ENCODE measurements at regions not wholly inside any gene's neighbourhood (a gene's known extent, or its start where the extent isn't known, plus 50 kb on each side); places are given as distances from the start of the nearest gene placed in this dataset.

DNA sequence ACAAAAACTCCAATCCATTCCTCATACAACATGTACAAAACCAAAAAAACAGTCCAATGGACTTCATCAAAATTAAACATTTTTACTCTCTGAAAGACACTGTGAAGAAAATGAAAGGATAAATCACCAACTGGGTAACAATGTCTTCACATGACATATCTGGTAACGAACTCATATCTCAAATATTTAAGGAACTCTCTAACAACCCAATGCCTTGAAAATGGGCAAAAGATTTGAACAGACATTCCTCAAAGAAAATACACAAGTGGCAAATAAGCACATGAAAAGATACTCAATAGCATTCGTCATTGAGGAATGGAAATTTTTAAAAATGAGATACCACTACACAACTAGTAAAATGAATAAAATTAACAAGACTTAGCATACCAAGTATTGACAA lies 198.7 kb upstream of the RASSF8 start:
- no peaks in the 10 kb centered on the region for H3K27me3 ChIP-seq (ENCODE audit: control insufficient read depth in 1 of 2, insufficient read depth in 2 of 2, low read length in 2 of 2)
- H3K36me3 ChIP-seq (ENCODE audit: insufficient read depth, low read length) = no peaks in the 10 kb centered on the region
- H3K4me1 ChIP-seq (ENCODE audit: insufficient read depth, low read length) = no peaks in the 10 kb centered on the region

DNA sequence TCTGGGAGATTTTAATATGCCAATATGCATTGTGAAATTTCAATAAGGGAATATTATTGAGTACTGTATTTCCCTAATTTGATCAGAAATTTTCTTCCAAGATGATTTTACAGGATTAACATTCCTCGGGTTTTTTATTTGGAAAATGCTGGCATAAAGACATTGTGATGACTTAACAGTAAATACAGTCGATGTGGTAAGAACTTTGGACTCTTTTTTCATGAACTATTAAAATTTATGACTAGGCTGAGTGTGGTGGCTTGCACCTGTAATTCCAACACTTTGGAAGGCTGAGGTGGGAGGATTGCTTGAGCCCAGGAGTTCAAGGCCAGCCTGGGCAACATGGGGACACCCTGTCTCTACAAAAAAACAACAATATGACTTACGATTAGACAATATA lies 197.1 kb upstream of the RASSF8 start:
- Histone ChIP-seq H3K27me3 (ENCODE audit: control insufficient read depth in 1 of 2, insufficient read depth in 2 of 2, low read length in 2 of 2) (no peaks in the 10 kb centered on the region), H3K27ac (ENCODE audit: low read depth, low read length) (no peak overlapping the region), H3K9ac (ENCODE audit: low read length) (no peak overlapping the region), H3K9me3 (ENCODE audit: low read length) (no peaks in the 10 kb centered on the region), H3K4me1 (ENCODE audit: insufficient read depth, low read length) (no peaks in the 10 kb centered on the region), H3K36me3 (ENCODE audit: insufficient read depth, low read length) (no peaks in the 10 kb centered on the region), H3K4me3 (ENCODE audit: low read depth in 1 of 2, low read length in 2 of 2) (no peak overlapping the region)

More for the DNA sequence above, 198.7 kb upstream of the RASSF8 start:
- H3K9ac ChIP-seq (ENCODE audit: low read length) = no peak overlapping the region
- no peak overlapping the region for H3K4me3 ChIP-seq (ENCODE audit: low read depth in 1 of 2, low read length in 2 of 2)
- H3K27ac ChIP-seq (ENCODE audit: low read depth, low read length) = no peak overlapping the region
- H3K9me3 ChIP-seq (ENCODE audit: low read length) = no peaks in the 10 kb centered on the region

DNA sequence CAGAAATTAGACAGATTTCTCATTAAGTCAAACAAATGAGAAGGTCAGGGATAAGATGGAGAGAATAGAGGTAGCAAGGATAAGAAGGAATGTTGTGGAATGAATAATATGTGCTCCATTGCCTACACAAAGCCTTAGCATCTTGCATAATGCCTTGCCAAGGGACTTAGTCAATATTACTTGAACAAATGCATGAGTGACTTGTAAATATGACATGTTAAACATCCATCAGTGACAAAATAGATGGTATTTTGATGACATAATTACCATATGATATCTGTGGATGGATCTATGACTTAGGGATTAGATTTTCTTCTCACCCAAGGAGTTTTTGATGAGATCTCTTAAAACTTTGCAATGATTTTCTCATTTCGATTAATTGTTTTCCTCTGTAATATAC lies 194.1 kb upstream of the RASSF8 start:
- no peak overlapping the region for H3K4me3 ChIP-seq (ENCODE audit: low read depth in 1 of 2, low read length in 2 of 2)
- no peaks in the 10 kb centered on the region for H3K36me3 ChIP-seq (ENCODE audit: insufficient read depth, low read length)
- H3K27ac ChIP-seq (ENCODE audit: low read depth, low read length) = no peak overlapping the region
- H3K9me3 ChIP-seq (ENCODE audit: low read length) = no peaks in the 10 kb centered on the region
- H3K4me1 ChIP-seq (ENCODE audit: insufficient read depth, low read length) = no peaks in the 10 kb centered on the region
- H3K27me3 ChIP-seq (ENCODE audit: control insufficient read depth in 1 of 2, insufficient read depth in 2 of 2, low read length in 2 of 2) = no peaks in the 10 kb centered on the region
- no peak overlapping the region for H3K9ac ChIP-seq (ENCODE audit: low read length)

DNA sequence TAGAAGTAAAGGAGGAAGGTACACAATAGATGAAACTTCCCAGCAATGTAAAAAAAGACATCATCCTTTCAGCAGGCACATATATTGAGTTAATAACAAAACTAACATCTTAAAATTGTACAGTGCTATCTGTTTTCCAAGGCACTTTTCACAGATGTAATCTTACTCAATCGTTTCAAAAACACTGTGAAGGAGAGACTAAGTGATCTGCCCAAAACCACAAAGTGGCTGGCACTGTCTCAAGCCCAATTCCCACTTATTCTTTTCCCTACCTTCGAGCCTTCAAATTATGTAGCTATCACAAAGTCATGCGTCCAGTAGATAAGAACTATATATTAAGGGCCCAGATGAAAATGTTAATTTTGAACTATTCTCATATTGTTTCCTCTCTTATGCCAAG lies 193.6 kb upstream of the RASSF8 start:
- Histone ChIP-seq H3K4me1 (ENCODE audit: insufficient read depth, low read length) (no peaks in the 10 kb centered on the region), H3K9ac (ENCODE audit: low read length) (no peak overlapping the region), H3K27ac (ENCODE audit: low read depth, low read length) (no peak overlapping the region), H3K27me3 (ENCODE audit: control insufficient read depth in 1 of 2, insufficient read depth in 2 of 2, low read length in 2 of 2) (no peaks in the 10 kb centered on the region), H3K9me3 (ENCODE audit: low read length) (no peaks in the 10 kb centered on the region), H3K36me3 (ENCODE audit: insufficient read depth, low read length) (no peaks in the 10 kb centered on the region), H3K4me3 (ENCODE audit: low read depth in 1 of 2, low read length in 2 of 2) (no peak overlapping the region)

DNA sequence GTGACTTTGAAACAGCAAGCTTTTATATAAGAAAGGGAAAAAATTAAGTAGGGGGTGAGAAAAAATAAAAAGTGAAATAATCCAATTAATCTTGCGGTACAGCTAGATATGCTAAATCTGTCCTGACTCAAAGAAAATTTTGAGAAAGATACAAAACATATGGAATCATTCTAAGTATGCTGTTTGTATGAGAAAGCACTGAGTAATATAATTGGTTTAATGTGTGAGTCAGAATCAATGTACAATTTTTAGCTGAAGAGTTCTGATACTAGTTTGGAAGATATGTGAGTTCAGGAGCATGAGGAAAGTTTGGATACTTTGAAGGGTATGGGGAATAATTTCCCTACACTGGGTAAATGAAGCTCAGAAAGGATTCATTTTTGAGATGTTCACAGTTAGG lies 190.9 kb upstream of the RASSF8 start:
- Histone ChIP-seq H3K36me3 (ENCODE audit: insufficient read depth, low read length) (no peaks in the 10 kb centered on the region), H3K4me3 (ENCODE audit: low read depth in 1 of 2, low read length in 2 of 2) (no peak overlapping the region), H3K27ac (ENCODE audit: low read depth, low read length) (no peak overlapping the region), H3K9me3 (ENCODE audit: low read length) (no peaks in the 10 kb centered on the region), H3K9ac (ENCODE audit: low read length) (no peak overlapping the region), H3K27me3 (ENCODE audit: control insufficient read depth in 1 of 2, insufficient read depth in 2 of 2, low read length in 2 of 2) (no peaks in the 10 kb centered on the region), H3K4me1 (ENCODE audit: insufficient read depth, low read length) (no peaks in the 10 kb centered on the region)

DNA sequence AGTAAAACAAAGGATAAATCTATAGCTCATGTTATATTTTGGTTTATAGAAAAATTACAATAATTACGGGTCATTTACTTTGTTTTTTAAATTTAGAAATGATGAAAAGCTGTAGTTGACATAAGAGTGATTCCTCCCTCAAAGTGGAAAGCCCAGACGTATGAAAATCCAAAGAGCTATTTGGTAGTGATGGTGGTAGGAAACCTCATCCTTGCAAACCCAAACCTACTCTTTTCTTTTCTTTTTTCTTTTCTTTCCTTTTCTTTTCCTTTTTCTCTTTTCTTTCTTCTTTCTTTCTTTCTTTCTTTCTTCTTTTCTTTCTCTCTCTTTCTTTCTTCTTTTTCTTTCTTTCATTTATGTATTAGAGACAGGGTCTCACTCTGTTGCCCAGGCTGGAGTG lies 190.3 kb upstream of the RASSF8 start:
- Histone ChIP-seq H3K4me3 (ENCODE audit: low read depth in 1 of 2, low read length in 2 of 2) (no peak overlapping the region), H3K9ac (ENCODE audit: low read length) (no peak overlapping the region), H3K9me3 (ENCODE audit: low read length) (no peaks in the 10 kb centered on the region), H3K36me3 (ENCODE audit: insufficient read depth, low read length) (no peaks in the 10 kb centered on the region), H3K4me1 (ENCODE audit: insufficient read depth, low read length) (no peaks in the 10 kb centered on the region), H3K27ac (ENCODE audit: low read depth, low read length) (no peak overlapping the region), H3K27me3 (ENCODE audit: control insufficient read depth in 1 of 2, insufficient read depth in 2 of 2, low read length in 2 of 2) (no peaks in the 10 kb centered on the region)

DNA sequence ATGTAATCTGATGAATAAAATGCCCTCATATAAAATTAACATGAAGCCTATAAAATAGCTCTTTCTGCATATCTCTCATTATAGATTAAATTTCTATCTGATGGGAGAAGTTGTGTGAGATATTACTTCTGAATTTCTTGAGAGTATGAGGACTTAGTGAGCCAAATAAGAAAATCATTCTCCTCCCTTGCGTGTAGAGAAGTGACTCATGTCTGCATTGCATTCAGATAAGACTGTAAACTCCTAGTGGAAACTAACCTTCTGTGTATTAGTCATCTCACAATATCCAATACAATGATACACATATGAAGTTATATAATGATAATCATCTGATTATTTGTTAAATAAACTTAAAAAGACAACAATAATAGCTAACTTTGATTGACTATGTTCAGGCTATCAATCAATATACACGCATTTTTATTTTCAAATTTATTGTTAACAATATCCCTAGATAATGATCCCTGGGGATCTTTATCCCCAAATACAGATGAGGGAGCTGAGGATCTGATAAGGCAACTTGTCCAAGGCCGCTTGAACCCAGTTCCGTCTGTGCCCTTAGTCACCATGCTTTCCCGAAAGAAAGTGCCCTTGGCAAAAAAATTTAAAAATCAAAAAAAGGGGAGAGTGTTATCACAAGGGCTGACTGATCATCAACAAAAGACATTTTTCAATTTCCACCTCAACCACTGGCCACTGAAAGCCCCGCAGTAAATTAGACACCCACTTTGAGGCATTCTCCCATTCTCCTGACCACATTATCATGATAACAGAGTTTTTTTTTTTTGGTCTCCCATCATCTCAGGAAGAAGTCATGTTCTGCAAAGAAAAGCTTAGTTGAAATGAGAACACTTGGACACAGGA lies 189.2 kb upstream of the RASSF8 start:
- H3K9me3 ChIP-seq (ENCODE audit: low read length) = no peaks in the 10 kb centered on the region
- H3K4me1 ChIP-seq (ENCODE audit: insufficient read depth, low read length) = no peaks in the 10 kb centered on the region
- no peak overlapping the region for H3K27ac ChIP-seq (ENCODE audit: low read depth, low read length)
- H3K36me3 ChIP-seq (ENCODE audit: insufficient read depth, low read length) = no peaks in the 10 kb centered on the region
- H3K27me3 ChIP-seq (ENCODE audit: control insufficient read depth in 1 of 2, insufficient read depth in 2 of 2, low read length in 2 of 2) = no peaks in the 10 kb centered on the region
- H3K4me3 ChIP-seq (ENCODE audit: low read depth in 1 of 2, low read length in 2 of 2) = no peak overlapping the region
- no peak overlapping the region for H3K9ac ChIP-seq (ENCODE audit: low read length)

DNA sequence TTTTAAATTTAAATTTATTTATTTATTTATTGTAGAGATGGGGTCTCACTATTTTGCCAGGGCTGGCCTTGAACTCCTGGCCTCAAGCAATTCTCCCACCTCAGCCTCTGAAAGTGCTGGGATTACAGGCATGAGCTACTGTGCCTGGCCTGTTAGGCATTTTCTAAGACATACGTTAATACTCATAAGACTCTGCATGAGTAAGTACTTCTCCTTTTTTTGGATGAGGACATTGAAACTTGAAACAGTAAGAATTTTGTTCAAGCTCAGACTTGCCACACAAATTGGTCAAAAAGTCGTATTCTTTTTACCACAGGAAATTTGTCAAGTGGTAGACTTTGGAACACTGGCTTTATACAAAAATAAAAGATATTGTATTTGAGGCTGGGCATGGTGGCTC lies 187.4 kb upstream of the RASSF8 start:
- Histone ChIP-seq H3K36me3 (ENCODE audit: insufficient read depth, low read length) (no peaks in the 10 kb centered on the region), H3K4me1 (ENCODE audit: insufficient read depth, low read length) (no peaks in the 10 kb centered on the region), H3K9ac (ENCODE audit: low read length) (no peak overlapping the region), H3K27ac (ENCODE audit: low read depth, low read length) (no peak overlapping the region), H3K9me3 (ENCODE audit: low read length) (no peaks in the 10 kb centered on the region), H3K27me3 (ENCODE audit: control insufficient read depth in 1 of 2, insufficient read depth in 2 of 2, low read length in 2 of 2) (no peaks in the 10 kb centered on the region), H3K4me3 (ENCODE audit: low read depth in 1 of 2, low read length in 2 of 2) (no peak overlapping the region)

DNA sequence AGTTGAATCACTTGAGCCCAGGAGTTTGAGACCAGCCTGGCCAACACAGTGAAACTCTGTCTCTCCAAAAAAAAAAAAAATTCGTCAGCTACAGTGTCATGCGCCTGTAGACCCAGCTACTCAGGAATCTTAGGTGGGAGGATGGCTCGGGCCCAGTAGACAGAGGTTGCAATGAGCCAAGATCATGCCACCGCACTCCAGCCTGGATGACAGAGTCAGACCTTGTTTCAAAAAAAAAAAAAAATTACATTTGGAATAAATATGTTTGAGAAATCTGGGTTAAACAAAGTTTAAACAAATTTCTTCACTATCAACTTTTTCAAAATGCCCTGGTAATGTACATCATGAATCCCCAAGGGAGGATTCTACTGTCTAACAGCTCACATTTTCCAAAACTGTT lies 187.0 kb upstream of the RASSF8 start:
- Histone ChIP-seq H3K9me3 (ENCODE audit: low read length) (no peaks in the 10 kb centered on the region), H3K27me3 (ENCODE audit: control insufficient read depth in 1 of 2, insufficient read depth in 2 of 2, low read length in 2 of 2) (no peaks in the 10 kb centered on the region), H3K4me1 (ENCODE audit: insufficient read depth, low read length) (no peaks in the 10 kb centered on the region), H3K9ac (ENCODE audit: low read length) (no peak overlapping the region), H3K27ac (ENCODE audit: low read depth, low read length) (no peak overlapping the region), H3K4me3 (ENCODE audit: low read depth in 1 of 2, low read length in 2 of 2) (no peak overlapping the region), H3K36me3 (ENCODE audit: insufficient read depth, low read length) (no peaks in the 10 kb centered on the region)

DNA sequence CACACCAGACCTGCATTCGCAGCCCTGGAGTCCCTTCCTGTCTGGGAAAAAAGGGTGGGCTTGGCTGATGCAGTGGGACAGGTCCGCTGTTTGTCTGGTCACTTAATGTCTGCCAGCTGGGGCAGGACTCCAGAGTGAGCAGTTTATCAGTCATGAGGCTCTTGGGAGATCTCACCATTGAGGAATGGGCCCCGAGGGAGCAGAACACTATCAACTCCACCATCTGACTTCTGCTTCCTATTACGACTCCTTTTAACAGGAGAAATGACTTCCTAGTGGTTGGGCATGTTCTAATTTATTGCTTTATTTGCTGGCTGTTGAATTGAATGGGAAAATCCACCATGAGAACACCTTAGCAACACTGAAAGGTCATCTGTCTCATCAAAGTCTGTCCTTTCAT lies 182.5 kb upstream of the RASSF8 start:
- Histone ChIP-seq H3K36me3 (ENCODE audit: insufficient read depth, low read length) (no peaks in the 10 kb centered on the region), H3K9ac (ENCODE audit: low read length) (no peak overlapping the region), H3K9me3 (ENCODE audit: low read length) (no peaks in the 10 kb centered on the region), H3K27me3 (ENCODE audit: control insufficient read depth in 1 of 2, insufficient read depth in 2 of 2, low read length in 2 of 2) (no peaks in the 10 kb centered on the region), H3K27ac (ENCODE audit: low read depth, low read length) (no peak overlapping the region), H3K4me1 (ENCODE audit: insufficient read depth, low read length) (no peaks in the 10 kb centered on the region), H3K4me3 (ENCODE audit: low read depth in 1 of 2, low read length in 2 of 2) (no peak overlapping the region)

DNA sequence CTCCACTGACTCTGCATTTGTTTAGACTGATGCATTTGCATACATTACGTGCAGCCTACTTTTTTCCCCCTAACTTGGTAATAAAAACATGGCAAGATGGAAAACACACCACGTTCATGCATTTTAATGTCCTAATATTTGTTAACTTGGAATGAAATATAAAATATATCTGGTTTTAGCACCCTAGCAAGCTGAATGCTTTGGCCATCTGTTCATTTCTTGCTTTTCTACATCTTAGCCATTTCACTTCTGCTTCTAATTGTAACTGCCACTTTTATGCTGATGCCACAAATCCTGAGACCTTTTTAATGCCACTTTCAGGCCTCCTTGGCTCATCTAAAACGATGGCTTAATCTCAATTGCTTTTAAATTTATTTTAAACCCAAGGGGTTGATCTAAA lies 177.7 kb upstream of the RASSF8 start:
- Histone ChIP-seq H3K9me3 (ENCODE audit: low read length) (no peaks in the 10 kb centered on the region), H3K4me3 (ENCODE audit: low read depth in 1 of 2, low read length in 2 of 2) (no peak overlapping the region), H3K36me3 (ENCODE audit: insufficient read depth, low read length) (no peaks in the 10 kb centered on the region), H3K4me1 (ENCODE audit: insufficient read depth, low read length) (no peaks in the 10 kb centered on the region), H3K27ac (ENCODE audit: low read depth, low read length) (no peak overlapping the region), H3K9ac (ENCODE audit: low read length) (no peak overlapping the region), H3K27me3 (ENCODE audit: control insufficient read depth in 1 of 2, insufficient read depth in 2 of 2, low read length in 2 of 2) (no peaks in the 10 kb centered on the region)

DNA sequence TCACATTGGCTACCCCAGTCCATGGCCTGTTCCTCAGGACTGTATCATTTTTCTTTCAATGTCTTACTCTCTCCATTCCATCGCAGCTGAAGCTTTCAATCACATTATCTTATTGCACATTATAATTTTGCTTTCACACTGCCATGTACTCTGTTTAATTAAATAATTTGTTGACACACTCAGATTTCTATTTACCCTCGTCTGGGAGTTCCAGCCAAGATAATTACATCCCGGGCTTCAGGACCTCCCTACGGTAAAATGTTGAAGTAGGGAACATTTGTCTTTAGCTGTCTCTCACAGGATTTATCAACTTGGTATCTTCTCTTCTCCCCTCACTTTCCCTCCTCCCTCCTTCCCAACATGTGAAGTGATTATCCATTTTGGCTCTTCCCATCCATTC lies 177.2 kb upstream of the RASSF8 start:
- no peaks in the 10 kb centered on the region for H3K36me3 ChIP-seq (ENCODE audit: insufficient read depth, low read length)
- no peak overlapping the region for H3K27ac ChIP-seq (ENCODE audit: low read depth, low read length)
- no peak overlapping the region for H3K9ac ChIP-seq (ENCODE audit: low read length)
- H3K4me1 ChIP-seq (ENCODE audit: insufficient read depth, low read length) = no peaks in the 10 kb centered on the region
- no peaks in the 10 kb centered on the region for H3K27me3 ChIP-seq (ENCODE audit: control insufficient read depth in 1 of 2, insufficient read depth in 2 of 2, low read length in 2 of 2)
- H3K4me3 ChIP-seq (ENCODE audit: low read depth in 1 of 2, low read length in 2 of 2) = no peak overlapping the region
- H3K9me3 ChIP-seq (ENCODE audit: low read length) = no peaks in the 10 kb centered on the region

All from muscle layer of colon (tissue), 2 donors.